Stimulated activated CD8-positive, alpha-beta memory T cell treated with anti-CD3 and anti-CD28 coated beads, Interleukin-7, amount 100 ng/mL, for 1 hour (primary cell): ENCODE measurements at regions not wholly inside any gene's neighbourhood (a gene's known extent, or its start where the extent isn't known, plus 50 kb on each side); places are given as distances from the start of the nearest gene placed in this dataset.

Source experiments
- DNase-seq, 2 donors: peaks; one replicate each; pipeline ENCODE4 v3.0.0-alpha.2; 2020; ENCODE audit warnings: low read depth in 2 of 2

DNA sequence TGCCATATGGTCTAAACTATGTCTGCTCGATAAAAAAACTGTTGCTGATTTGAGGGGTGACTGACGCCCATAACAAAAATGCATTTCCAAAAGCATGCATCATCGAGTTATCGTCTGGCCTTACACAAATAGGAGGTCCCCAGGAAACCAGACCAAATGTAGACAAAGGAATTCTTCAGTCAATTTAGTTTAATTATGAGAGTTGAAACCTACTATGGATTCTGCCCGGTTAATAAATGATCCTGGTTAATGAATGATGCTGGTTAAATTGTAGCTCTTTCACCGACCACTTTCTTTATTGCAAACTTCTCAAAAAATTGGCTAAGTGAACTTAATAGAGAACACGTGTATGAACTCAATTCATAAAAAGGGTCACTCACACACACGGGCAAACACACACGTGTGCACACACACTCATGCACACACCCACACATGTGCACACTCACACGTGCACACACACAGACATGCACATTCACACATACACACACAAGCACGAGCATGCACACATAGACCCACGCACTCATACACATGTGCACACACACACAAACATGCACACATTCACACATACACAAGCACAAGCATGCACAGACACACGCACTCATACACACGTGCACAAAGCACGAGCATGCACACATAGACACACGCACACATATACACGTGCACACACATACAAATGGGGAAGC, 59.0 kb upstream of the SALL3 start:
- DNase-seq, result no peak

DNA sequence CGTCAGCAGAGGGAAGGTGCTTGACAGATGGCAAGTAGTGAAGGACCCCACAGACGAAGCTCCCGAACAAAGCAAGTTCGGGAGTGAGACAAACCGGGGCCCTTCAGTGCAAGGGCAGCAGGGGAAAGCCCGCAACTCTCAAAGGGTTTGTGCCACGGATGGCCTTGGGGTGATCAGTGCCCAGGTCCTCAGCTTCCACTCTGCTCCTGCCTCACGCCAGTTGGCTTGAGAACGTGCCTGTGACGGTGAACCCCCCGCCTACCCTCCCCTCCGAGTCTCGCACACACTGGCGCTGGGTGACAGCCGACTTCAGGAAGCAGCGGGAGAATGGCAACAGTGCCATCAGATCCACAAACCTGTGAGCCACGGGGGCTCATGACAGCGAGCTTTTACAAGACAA, 56.8 kb upstream of the SALL3 start:
- DNase-seq, result no peak

DNA sequence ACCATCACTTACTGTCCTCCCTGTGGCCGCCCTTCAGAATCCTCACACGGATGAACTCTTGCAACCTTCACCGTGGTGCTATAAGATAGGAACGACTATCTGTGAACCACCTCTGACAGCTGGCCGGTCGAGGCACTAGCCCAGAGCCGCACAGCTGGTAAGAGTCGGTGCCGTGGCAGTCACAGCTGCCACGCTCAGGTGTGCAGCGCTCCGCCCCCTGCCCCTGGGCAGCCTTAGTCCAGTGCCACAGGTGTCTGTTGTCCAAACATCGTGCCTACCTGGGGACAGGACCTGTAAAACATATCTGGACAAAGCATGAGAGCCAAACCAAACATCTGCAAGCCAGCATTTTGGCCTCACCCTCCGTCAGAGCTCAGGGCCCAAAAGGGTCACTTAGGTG, 55.3 kb upstream of the SALL3 start:
- no peak for DNase-seq

DNA sequence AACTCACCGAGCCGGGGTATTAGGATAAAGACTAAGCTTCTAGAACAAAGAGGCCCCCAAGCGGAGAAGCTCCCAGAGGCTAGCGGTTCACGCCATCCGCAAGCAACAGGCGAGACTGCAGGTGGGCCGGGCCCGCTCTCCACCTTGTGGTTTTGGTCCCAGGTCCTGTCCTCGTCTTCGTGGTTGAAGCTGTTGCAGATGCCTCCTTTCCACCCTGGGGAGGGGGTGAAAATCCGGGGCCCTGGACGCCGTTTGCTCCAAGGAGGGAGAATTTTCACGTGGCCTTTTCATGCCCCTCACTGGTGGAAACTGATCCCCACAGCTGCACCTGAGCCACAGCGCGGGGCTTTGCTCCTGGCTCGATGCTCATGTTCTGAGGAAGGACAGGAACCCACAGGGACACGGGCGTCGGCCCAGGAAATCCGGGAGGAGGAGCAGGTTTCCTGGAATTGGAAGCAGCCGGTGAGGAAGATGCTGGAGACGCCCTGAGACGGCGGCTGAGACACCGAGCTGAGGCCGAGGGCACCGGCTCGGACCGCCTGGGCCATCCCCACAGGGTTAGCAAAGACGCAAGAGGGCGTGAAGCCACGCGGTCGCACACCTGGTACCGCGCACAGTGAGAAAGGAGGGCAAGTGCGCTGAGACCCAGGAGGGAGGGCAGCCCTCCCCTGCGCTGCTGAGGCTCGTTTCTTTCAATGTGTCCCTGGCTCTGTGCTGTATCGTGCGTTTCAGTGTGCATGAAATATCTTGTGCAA, 54.7 kb upstream of the SALL3 start:
- no peak for DNase-seq

DNA sequence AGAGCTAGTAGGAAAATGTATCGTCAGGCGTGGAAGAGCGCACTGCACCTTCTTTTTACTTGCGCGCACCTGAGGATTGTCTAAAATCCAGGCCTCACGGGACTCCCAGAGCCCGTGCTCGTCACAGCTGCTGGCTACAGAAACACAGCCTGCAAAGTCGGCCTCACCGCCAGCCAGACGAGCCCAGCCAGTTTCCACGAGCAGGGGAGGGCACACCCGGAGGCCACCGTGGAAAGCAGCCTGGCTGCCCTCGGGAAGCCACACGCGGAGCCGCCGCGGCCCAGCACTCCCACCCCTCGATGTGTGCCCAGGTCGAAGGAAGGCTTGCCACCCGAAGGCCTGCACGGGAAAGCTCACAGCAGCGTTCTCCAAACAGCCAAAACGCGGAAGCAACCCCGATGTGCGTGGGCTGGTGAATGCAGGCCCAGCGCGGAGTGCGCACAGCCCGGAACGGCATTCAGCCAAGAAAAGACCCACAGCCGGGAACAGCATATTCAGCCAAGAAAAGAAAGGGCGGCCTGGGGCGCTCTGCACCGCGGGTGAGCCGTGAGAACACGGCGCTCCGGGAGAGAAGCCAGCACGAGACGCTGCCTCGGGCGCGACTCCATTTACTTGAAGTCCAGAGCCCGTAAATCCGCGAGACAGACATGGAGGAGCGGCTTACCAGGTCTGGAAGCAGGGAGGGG, 53.9 kb upstream of the SALL3 start:
- no peak for DNase-seq

DNA sequence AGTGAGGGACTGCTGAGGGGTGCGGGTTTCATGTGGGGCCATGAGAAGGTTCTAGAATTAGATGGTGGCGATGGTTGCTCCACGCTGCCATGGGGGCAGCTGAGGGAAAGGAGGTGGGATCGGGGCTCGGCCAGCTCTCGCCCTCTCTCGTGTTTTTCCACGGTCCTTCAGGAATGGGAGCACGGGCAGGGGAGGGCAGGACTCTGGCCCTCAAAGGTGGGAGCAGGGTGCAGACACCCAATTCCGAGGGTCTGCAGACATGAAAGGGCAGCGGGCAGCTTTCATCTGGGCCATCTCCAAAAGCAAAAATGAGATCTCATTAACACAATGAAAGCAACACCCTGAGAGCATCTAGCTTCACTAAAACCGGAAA, 53.4 kb upstream of the SALL3 start:
- DNase-seq, result no peak

DNA sequence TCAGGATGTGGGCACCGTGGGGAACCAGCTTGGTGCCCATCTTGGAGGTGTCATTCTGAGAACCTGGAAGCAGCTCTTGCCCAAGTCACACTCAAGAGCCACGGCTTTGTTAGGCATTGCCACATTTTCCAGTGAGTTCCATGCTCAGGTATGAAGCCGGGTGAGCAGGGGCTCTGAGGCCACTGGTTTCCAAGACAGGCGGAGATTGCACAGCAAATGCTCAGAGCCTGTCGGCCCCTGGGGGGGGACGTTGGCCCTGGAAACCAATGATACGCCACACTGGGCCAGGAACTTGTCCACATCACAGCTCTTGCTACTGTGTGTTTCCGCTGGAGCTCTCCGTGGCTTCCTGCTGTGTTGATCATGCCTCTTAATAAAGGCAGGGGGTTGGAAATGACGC, 52.5 kb upstream of the SALL3 start:
- DNase-seq, result no peak

DNA sequence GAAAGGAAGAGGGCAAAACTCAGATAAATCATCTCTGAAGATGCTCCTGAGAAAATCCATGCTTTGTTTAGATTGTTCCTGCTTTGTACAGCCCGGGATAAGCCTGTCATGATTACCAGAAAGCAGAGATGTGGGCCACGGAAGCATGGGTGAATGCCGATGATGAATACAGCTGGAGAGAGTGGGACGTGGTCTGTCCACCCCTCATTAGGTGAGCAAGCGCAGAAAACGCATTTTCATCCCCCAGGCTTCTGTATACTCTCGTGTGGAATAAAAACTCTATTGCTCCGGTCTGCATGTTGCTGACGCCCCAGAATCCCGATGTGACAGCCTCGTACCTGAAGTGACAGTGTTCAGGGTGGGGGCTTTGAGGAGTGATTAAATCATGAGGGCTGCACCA, 52.0 kb upstream of the SALL3 start:
- no peak for DNase-seq

DNA sequence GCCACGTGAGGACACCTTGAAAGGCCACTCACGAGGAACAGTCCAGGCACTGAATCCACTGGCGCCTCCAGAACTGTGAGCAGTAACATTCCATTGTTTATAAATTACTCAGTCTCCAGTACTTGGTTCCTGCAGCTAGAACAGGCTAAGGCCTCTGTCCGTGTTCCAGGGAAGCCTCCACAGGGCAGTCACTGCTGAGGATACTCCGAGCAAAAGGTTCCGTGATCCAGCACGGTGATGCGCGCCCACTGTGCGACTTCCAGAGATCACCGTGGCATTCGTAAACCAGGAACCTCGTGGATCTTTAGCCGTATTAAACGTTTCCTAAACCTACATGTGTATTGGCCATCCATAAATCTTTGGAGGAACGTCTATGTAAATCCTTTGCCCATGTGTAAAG, 51.5 kb upstream of the SALL3 start:
- no peak for DNase-seq

DNA sequence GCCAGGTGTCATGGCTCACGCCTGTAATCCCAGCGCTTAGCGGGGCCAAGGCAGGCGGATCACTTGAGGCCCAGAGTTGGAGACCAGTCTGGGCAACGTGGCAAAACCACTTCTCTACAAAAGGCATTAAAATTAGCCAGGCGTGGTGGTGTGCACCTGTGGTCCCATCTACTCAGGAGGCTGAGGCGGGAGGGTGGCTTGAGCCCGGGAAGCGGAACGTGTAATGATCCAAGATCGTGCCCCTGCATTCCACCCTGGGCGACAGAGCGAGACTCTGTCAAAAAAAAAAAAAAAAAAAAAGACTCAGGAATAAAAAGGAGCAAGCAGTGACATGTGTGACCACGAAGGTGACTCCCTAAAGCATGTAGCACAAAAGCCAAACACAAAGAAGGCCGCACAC, 50.1 kb upstream of the SALL3 start:
- DNase-seq, result no peak
